Prostate gland (tissue), 2 donors: ENCODE measurements at regions not wholly inside any gene's neighbourhood (a gene's known extent, or its start where the extent isn't known, plus 50 kb on each side); places are given as distances from the start of the nearest gene placed in this dataset.

Experiments
- POLR2AphosphoS5 ChIP-seq: sonication (generic); formaldehyde crosslinking; IDR thresholded peaks from one replicate; pipeline ENCODE4 v1.6.1; 2017; ENCODE audit warnings: antibody characterized with exemption
- TF ChIP-seq, protein P1 (sequence below), 4 experiments: fragments of 200-600 bp in 2 of 4; fragments of 450-650 bp in 2 of 4; sonication (generic) in 2 of 4; IDR thresholded peaks; 1 replicate in 3 of 4; 2 replicates in 1 of 4; pipeline ENCODE4 v1.5.1; 2016 to 2019; ENCODE audit warnings: antibody characterized with exemption in 4 of 4, mild to moderate bottlenecking in 2 of 4, moderate library complexity in 2 of 4

- TF ChIP-seq, protein P1, sequence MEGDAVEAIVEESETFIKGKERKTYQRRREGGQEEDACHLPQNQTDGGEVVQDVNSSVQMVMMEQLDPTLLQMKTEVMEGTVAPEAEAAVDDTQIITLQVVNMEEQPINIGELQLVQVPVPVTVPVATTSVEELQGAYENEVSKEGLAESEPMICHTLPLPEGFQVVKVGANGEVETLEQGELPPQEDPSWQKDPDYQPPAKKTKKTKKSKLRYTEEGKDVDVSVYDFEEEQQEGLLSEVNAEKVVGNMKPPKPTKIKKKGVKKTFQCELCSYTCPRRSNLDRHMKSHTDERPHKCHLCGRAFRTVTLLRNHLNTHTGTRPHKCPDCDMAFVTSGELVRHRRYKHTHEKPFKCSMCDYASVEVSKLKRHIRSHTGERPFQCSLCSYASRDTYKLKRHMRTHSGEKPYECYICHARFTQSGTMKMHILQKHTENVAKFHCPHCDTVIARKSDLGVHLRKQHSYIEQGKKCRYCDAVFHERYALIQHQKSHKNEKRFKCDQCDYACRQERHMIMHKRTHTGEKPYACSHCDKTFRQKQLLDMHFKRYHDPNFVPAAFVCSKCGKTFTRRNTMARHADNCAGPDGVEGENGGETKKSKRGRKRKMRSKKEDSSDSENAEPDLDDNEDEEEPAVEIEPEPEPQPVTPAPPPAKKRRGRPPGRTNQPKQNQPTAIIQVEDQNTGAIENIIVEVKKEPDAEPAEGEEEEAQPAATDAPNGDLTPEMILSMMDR (IDR thresholded peaks at IDR 0.05), result no peak
- TF ChIP-seq POLR2AphosphoS5, result no peak
Observed at GRCh38 chr9:8188723-8189407, 389.3 kb upstream of the DMAC1 start.
